Trophoblast cell (in vitro differentiated cells and primary cell): ENCODE measurements at regions not wholly inside any gene's neighbourhood (a gene's known extent, or its start where the extent isn't known, plus 50 kb on each side); places are given as distances from the start of the nearest gene placed in this dataset.
A peak's percentile ranks its signal among the peaks of the same experiment; 100 is the strongest.
"Not testable (repeated sequence)": the region's sequence is repeated elsewhere in the genome, so short reads cannot be mapped to it uniquely, and the experiment has no call there.

ENCODE experiments used
- DNase-seq, 2 donors: peaks; one replicate each; pipeline ENCODE4 v3.0.0-alpha.2; 2016
- H2AFZ ChIP-seq: 2 replicates; pipeline ENCODE4 v1.6.1; 2013; ENCODE audit warnings: low read length, moderate library complexity, mild to moderate bottlenecking; ENCODE audit not compliant: insufficient read depth, poor library complexity
- H2AK5ac ChIP-seq: 2 replicates; pipeline ENCODE4 v1.6.1; 2013; ENCODE audit warnings: mild to moderate bottlenecking, low read length
- H2BK120ac ChIP-seq: 2 replicates; pipeline ENCODE4 v1.6.1; 2013; ENCODE audit warnings: low read length, mild to moderate bottlenecking, moderate library complexity; ENCODE audit not compliant: insufficient read depth, poor library complexity
- H2BK12ac ChIP-seq: 2 replicates; pipeline ENCODE4 v1.6.1; 2013; ENCODE audit warnings: mild to moderate bottlenecking, low read length, moderate library complexity
- H2BK5ac ChIP-seq: 2 replicates; pipeline ENCODE4 v1.6.1; 2013; ENCODE audit warnings: low read length, low read depth, moderate library complexity, mild to moderate bottlenecking; ENCODE audit not compliant: poor library complexity
- H3K14ac ChIP-seq: 2 replicates; pipeline ENCODE4 v1.6.1; 2013; ENCODE audit warnings: mild to moderate bottlenecking, low read length
- H3K18ac ChIP-seq: 2 replicates; pipeline ENCODE4 v1.6.1; 2013; ENCODE audit warnings: mild to moderate bottlenecking, low read length
- H3K23ac ChIP-seq: 2 replicates; pipeline ENCODE4 v1.6.1; 2013; ENCODE audit warnings: low read length
- H3K27ac ChIP-seq: 2 replicates; pipeline ENCODE4 v1.5.1; 2013; ENCODE audit warnings: low read depth, mild to moderate bottlenecking, inconsistent platforms, low read length, moderate library complexity
- H3K27me3 ChIP-seq: 2 replicates; pipeline ENCODE4 v1.6.1; 2013; ENCODE audit warnings: inconsistent platforms, mild to moderate bottlenecking, low read length, moderate library complexity; ENCODE audit not compliant: insufficient read depth
- H3K36me3 ChIP-seq, 2 experiments: 1 replicate in 1 of 2; 2 replicates in 1 of 2; pipeline ENCODE4 v1.6.1; 2013; ENCODE audit warnings: low read length in 2 of 2, mild to moderate bottlenecking in 2 of 2, moderate library complexity in 1 of 2; ENCODE audit not compliant: insufficient read depth in 2 of 2, control insufficient read depth in 1 of 2
- H3K4ac ChIP-seq: 2 replicates; pipeline ENCODE4 v1.6.1; 2013; ENCODE audit warnings: low read depth, mild to moderate bottlenecking, low read length, moderate library complexity
- H3K4me1 ChIP-seq, 2 experiments: 1 replicate in 1 of 2; 2 replicates in 1 of 2; pipeline ENCODE4 v1.6.1; 2013; ENCODE audit warnings: low read length in 2 of 2, mild to moderate bottlenecking in 2 of 2, moderate library complexity in 1 of 2; ENCODE audit not compliant: insufficient read depth in 2 of 2, control insufficient read depth in 1 of 2
- H3K4me2 ChIP-seq: 2 replicates; pipeline ENCODE4 v1.6.1; 2013; ENCODE audit warnings: inconsistent platforms, mild to moderate bottlenecking, low read length, moderate library complexity
- H3K4me3 ChIP-seq: 2 replicates; pipeline ENCODE4 v1.5.1; 2013; ENCODE audit warnings: mild to moderate bottlenecking, low read depth, low read length, inconsistent platforms
- H3K79me1 ChIP-seq: one replicate; pipeline ENCODE4 v1.6.1; 2013; ENCODE audit warnings: low read length
- H3K79me2 ChIP-seq: 2 replicates; pipeline ENCODE4 v1.6.1; 2013; ENCODE audit warnings: low read length, mild to moderate bottlenecking; ENCODE audit not compliant: control insufficient read depth, insufficient read depth, poor library complexity
- H3K9ac ChIP-seq: 2 replicates; pipeline ENCODE4 v1.6.1; 2013; ENCODE audit warnings: mild to moderate bottlenecking, low read length
- H3K9me3 ChIP-seq: 2 replicates; pipeline ENCODE4 v1.6.1; 2013; ENCODE audit warnings: low read depth, mild to moderate bottlenecking, control low read depth, inconsistent platforms, low read length; ENCODE audit not compliant: insufficient read depth
- H4K12ac ChIP-seq: 2 replicates; pipeline ENCODE4 v1.6.1; 2013; ENCODE audit warnings: low read depth, mild to moderate bottlenecking, low read length, moderate library complexity
- H4K8ac ChIP-seq: 2 replicates; pipeline ENCODE4 v1.6.1; 2013; ENCODE audit warnings: low read depth, mild to moderate bottlenecking, low read length, moderate library complexity
- H4K91ac ChIP-seq: one replicate; pipeline ENCODE4 v1.6.1; 2013; ENCODE audit warnings: low read depth, mild to moderate bottlenecking, low read length, moderate library complexity
- WGBS: extraction: QIAGEN DNeasy Blood & Tissue Kit; methylation state at CpG from one replicate; pipeline ENCODE4 v1.1.7; 2013; ENCODE audit warnings: missing lambda C conversion rate; ENCODE audit not compliant: insufficient read length, insufficient coverage; ENCODE audit errors: extremely low coverage; 5-methylcytosine and 5-hydroxymethylcytosine counted together

- H3K79me1 ChIP-seq, H3K9ac ChIP-seq, H3K18ac ChIP-seq, H2AK5ac ChIP-seq, H3K9me3 ChIP-seq, H3K36me3 ChIP-seq, H3K4me1 ChIP-seq, H3K23ac ChIP-seq, H3K14ac ChIP-seq, H2BK12ac ChIP-seq, H3K79me2 ChIP-seq, H3K4ac ChIP-seq, H4K12ac ChIP-seq, H3K27me3 ChIP-seq, H3K4me2 ChIP-seq, H4K91ac ChIP-seq, H2BK5ac ChIP-seq, H3K27ac ChIP-seq: not testable (repeated sequence)
- WGBS, result no CpG with 5 or more reads among the region's 42 CpGs
- Histone ChIP-seq H3K4me3 (peak overlapping the region; percentile 71), H2BK120ac (peak overlapping the region; percentile 33), H4K8ac (peak overlapping the region; percentile 65), H2AFZ (peak overlapping the region; percentile 78)
- DNase-seq, result peak; percentile 57 to 89
Measured at GRCh38 chr12:9283346-9284095, 75.3 kb upstream of the PZP start.

DNA sequence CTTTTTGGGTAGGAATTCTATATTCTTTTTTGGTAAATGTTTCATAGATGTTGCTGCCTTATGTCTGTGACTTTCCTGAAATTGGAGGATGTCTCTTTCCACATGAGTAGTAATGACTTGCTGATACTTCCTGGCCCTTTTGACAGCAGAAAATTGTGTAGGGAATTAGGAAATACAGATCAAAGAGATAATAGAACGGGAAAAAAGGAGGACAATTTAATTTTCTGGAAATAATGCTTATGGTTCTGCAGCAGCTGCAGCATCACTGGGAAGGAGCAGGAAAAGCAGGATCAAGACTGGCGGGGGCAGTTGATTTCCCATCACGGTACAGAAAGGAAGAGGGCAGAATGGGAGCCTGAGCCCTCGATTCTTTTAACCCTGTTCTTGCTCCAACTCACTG lies 68.8 kb upstream of the PZP start:
- H4K8ac ChIP-seq, result no peak overlapping the region
- H2BK12ac ChIP-seq, result no peak overlapping the region
- no peak overlapping the region for H3K14ac ChIP-seq
- no peaks in the 10 kb centered on the region for H3K9me3 ChIP-seq
- H3K18ac ChIP-seq, result no peak overlapping the region
- no CpG with 5 or more reads among the region's 4 CpGs for WGBS
- H3K9ac ChIP-seq, result no peak overlapping the region
- DNase-seq, result no peak
- H2AK5ac ChIP-seq, result no peak overlapping the region
- H2AFZ ChIP-seq, result no peak overlapping the region
- no peak overlapping the region for H3K4ac ChIP-seq
- no peak overlapping the region for H2BK120ac ChIP-seq
- no peaks in the 10 kb centered on the region for H3K27me3 ChIP-seq
- no peak overlapping the region for H3K4me2 ChIP-seq
- no peak overlapping the region for H3K27ac ChIP-seq
- H3K23ac ChIP-seq, result no peak overlapping the region
- no peaks in the 10 kb centered on the region for H3K79me2 ChIP-seq
- H2BK5ac ChIP-seq, result no peak overlapping the region
- no peak overlapping the region for H4K91ac ChIP-seq
- H3K4me3 ChIP-seq, result no peak overlapping the region
- no peaks in the 10 kb centered on the region for H3K4me1 ChIP-seq
- no peak overlapping the region for H4K12ac ChIP-seq
- no peaks in the 10 kb centered on the region for H3K79me1 ChIP-seq
- no peaks in the 10 kb centered on the region for H3K36me3 ChIP-seq

DNA sequence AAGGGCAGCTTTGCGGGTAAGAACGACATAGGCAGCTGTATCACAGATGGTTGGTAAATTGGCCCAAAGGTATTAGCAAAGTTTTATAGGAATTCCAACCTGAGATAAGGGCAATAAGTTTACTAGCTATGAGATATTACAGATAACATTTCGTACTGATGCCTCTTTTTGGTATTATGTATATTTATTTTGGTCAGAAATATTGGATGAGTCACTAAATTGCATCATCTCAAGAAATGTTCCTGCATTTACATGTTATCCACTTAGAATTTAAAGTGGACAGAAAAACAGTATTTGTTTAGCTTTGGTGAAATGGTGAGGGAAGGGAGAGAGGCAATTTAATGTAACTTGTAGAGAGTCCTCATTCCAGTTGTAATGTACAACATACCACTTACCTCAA lies 65.1 kb upstream of the PZP start:
- H3K4me3 ChIP-seq, result no peak overlapping the region
- no peak overlapping the region for H3K4me2 ChIP-seq
- H3K4ac ChIP-seq, result no peak overlapping the region
- H3K9ac ChIP-seq, result no peak overlapping the region
- H3K79me2 ChIP-seq, result no peaks in the 10 kb centered on the region
- no peak overlapping the region for H4K91ac ChIP-seq
- no peak overlapping the region for H3K14ac ChIP-seq
- no peak overlapping the region for H2BK5ac ChIP-seq
- no peak overlapping the region for H3K27ac ChIP-seq
- H2AFZ ChIP-seq, result no peak overlapping the region
- H3K23ac ChIP-seq, result no peak overlapping the region
- no peak overlapping the region for H3K18ac ChIP-seq
- H4K12ac ChIP-seq, result no peak overlapping the region
- peak in 1 of 2 donors; percentile 36 for DNase-seq
- no peaks in the 10 kb centered on the region for H3K79me1 ChIP-seq
- H3K9me3 ChIP-seq, result no peaks in the 10 kb centered on the region
- no peak overlapping the region for H4K8ac ChIP-seq
- WGBS, result no CpG with 5 or more reads among the region's 3 CpGs
- no peaks in the 10 kb centered on the region for H3K27me3 ChIP-seq
- no peaks in the 10 kb centered on the region for H3K4me1 ChIP-seq
- no peak overlapping the region for H2BK12ac ChIP-seq
- no peak overlapping the region for H2BK120ac ChIP-seq
- no peaks in the 10 kb centered on the region for H3K36me3 ChIP-seq
- H2AK5ac ChIP-seq, result no peak overlapping the region

DNA sequence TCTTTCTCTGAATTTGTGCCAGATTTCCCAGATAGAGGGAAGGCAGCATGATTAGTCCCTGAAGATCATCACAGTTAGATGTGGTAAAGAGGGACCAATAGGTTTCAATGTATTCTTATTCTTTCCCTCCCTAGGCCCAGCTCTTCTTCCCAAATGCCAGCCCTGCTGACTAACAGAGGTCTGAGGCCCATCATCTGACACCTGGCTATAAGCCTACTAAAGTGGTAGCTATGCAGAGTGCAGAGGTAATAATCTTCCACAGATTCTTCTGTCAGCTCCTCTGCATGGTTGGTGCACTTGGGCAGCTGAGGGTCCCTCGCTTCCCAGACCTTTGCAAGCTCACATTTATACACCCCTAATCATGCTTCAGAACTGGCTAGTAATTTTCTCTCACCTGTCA lies 63.7 kb upstream of the PZP start:
- Histone ChIP-seq H3K79me2 (no peaks in the 10 kb centered on the region), H2BK5ac (no peak overlapping the region), H3K79me1 (no peaks in the 10 kb centered on the region), H3K4me1 (no peaks in the 10 kb centered on the region), H3K4ac (no peak overlapping the region), H4K8ac (no peak overlapping the region), H2BK12ac (no peak overlapping the region), H4K12ac (no peak overlapping the region), H3K27ac (no peak overlapping the region), H2AK5ac (no peak overlapping the region), H3K36me3 (no peaks in the 10 kb centered on the region), H3K9me3 (no peaks in the 10 kb centered on the region), H2BK120ac (no peak overlapping the region), H3K4me2 (no peak overlapping the region), H3K14ac (no peak overlapping the region), H4K91ac (no peak overlapping the region), H3K4me3 (no peak overlapping the region), H2AFZ (no peak overlapping the region), H3K23ac (no peak overlapping the region), H3K18ac (no peak overlapping the region), H3K9ac (no peak overlapping the region), H3K27me3 (no peaks in the 10 kb centered on the region)
- DNase-seq, result no peak
- no CpG with 5 or more reads among the region's 1 CpG for WGBS
